T-helper 2 cell treated with Interferon-gamma antibody and Interleukin-4, amounts not matched to agents 5 μg/mL and 100 μg/mL, for 36 hours (primary cell): ENCODE measurements at regions not wholly inside any gene's neighbourhood (a gene's known extent, or its start where the extent isn't known, plus 50 kb on each side); places are given as distances from the start of the nearest gene placed in this dataset.
"Not testable (repeated sequence)": the region's sequence is repeated elsewhere in the genome, so short reads cannot be mapped to it uniquely, and the experiment has no call there.

Source experiments
- DNase-seq: peaks from one replicate; pipeline ENCODE4 v3.0.0; 2021; ENCODE audit warnings: low spot score
- H3K27ac Mint-ChIP-seq: one replicate; pipeline ENCODE4 v1.8.0; 2021; ENCODE audit warnings: mild to moderate bottlenecking, mixed read lengths
- H3K27me3 Mint-ChIP-seq: one replicate; pipeline ENCODE4 v1.8.0; 2021; ENCODE audit warnings: low read depth, mixed read lengths
- H3K36me3 Mint-ChIP-seq: one replicate; pipeline ENCODE4 v1.8.0; 2021; ENCODE audit warnings: low read depth, mixed read lengths
- H3K4me1 Mint-ChIP-seq: one replicate; pipeline ENCODE4 v1.8.0; 2021; ENCODE audit warnings: low read depth, mixed read lengths
- H3K4me3 Mint-ChIP-seq: one replicate; pipeline ENCODE4 v1.8.0; 2022; ENCODE audit warnings: mild to moderate bottlenecking, moderate library complexity, mixed read lengths
- H3K9me3 Mint-ChIP-seq: one replicate; pipeline ENCODE4 v1.8.0; 2021; ENCODE audit warnings: mixed read lengths

DNA sequence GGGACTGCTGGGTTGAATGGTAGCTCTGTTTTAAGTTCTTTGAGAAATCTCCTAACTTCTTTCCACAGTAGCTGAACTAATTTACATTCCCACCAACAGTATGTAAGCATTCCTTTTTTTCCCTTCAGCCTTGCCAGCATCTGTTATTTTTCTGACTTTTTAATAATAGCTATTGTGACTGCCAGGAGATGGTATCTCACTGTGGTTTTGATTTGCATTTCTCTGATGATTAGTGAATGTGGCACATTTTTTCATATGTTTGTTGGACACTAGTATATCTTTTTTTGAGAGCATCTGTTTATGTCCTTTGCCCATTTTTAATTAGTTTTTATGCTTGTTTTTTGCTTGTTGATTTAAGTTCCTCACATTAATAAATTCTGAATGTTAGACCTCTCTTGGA lies 990.8 kb downstream of the GATA3 start:
- no peak for DNase-seq
- Mint-ChIP-seq H3K4me1 (peaks cover under 1% of the 10 kb centered on the region), H3K36me3 (peaks cover 10% of the 10 kb centered on the region), H3K27ac (no peak overlapping the region), H3K27me3 (no peaks in the 10 kb centered on the region), H3K4me3 (no peak overlapping the region), H3K9me3 (peaks cover 24% of the 10 kb centered on the region)

- H3K36me3 Mint-ChIP-seq, result peaks cover 15% of the 10 kb centered on the region
- H3K4me1 Mint-ChIP-seq, result peaks cover 15% of the 10 kb centered on the region
- H3K9me3 Mint-ChIP-seq, result peaks cover 23% of the 10 kb centered on the region
- DNase-seq, result no peak
- no peaks in the 10 kb centered on the region for H3K27me3 Mint-ChIP-seq
- H3K27ac Mint-ChIP-seq, result no peak overlapping the region
- no peak overlapping the region for H3K4me3 Mint-ChIP-seq
Measured at GRCh38 chr10:9051328-9051974, 997.0 kb downstream of the GATA3 start.

- Mint-ChIP-seq H3K36me3 (peaks cover 15% of the 10 kb centered on the region), H3K9me3 (peaks cover 23% of the 10 kb centered on the region), H3K4me1 (peaks cover 15% of the 10 kb centered on the region), H3K27me3 (no peaks in the 10 kb centered on the region), H3K27ac (no peak overlapping the region), H3K4me3 (no peak overlapping the region)
- no peak for DNase-seq
Measured at GRCh38 chr10:9052767-9053166, 998.3 kb downstream of the GATA3 start.

- Mint-ChIP-seq H3K27me3 (no peaks in the 10 kb centered on the region), H3K9me3 (peaks cover 14% of the 10 kb centered on the region), H3K36me3 (peaks cover 10% of the 10 kb centered on the region), H3K4me3 (no peak overlapping the region), H3K27ac (no peak overlapping the region), H3K4me1 (peaks cover 23% of the 10 kb centered on the region)
- no peak for DNase-seq
Measured at GRCh38 chr10:9056521-9056920, 1002.0 kb downstream of the GATA3 start.

- not testable (repeated sequence) for DNase-seq, H3K27ac Mint-ChIP-seq, H3K27me3 Mint-ChIP-seq, H3K4me3 Mint-ChIP-seq, H3K36me3 Mint-ChIP-seq
- peaks cover 22% of the 10 kb centered on the region for H3K4me1 Mint-ChIP-seq
- peaks cover 14% of the 10 kb centered on the region for H3K9me3 Mint-ChIP-seq
Measured at GRCh38 chr10:9057293-9057692, 1002.8 kb downstream of the GATA3 start.

GRCh38 chr10:9060314-9060713 lies 1005.8 kb downstream of the GATA3 start:
- no peak for DNase-seq
- H3K9me3 Mint-ChIP-seq, result peaks cover 9% of the 10 kb centered on the region
- peak overlapping the region; percentile 48 for H3K4me3 Mint-ChIP-seq
- peaks cover 18% of the 10 kb centered on the region for H3K4me1 Mint-ChIP-seq
- H3K27ac Mint-ChIP-seq, result peak overlapping the region; percentile 67
- no peaks in the 10 kb centered on the region for H3K27me3 Mint-ChIP-seq
- H3K36me3 Mint-ChIP-seq, result peaks cover 5% of the 10 kb centered on the region

GRCh38 chr10:9061871-9062270 lies 1007.4 kb downstream of the GATA3 start:
- Mint-ChIP-seq H3K4me1 (peaks cover 18% of the 10 kb centered on the region), H3K9me3 (no peaks in the 10 kb centered on the region), H3K4me3 (no peak overlapping the region), H3K27ac (no peak overlapping the region), H3K36me3 (no peaks in the 10 kb centered on the region), H3K27me3 (no peaks in the 10 kb centered on the region)
- DNase-seq, result no peak

- Mint-ChIP-seq H3K27ac (no peak overlapping the region), H3K27me3 (no peaks in the 10 kb centered on the region), H3K4me1 (peaks cover 16% of the 10 kb centered on the region), H3K4me3 (no peak overlapping the region), H3K9me3 (peaks cover 4% of the 10 kb centered on the region), H3K36me3 (no peaks in the 10 kb centered on the region)
- no peak for DNase-seq
Measured at GRCh38 chr10:9066152-9066551, 1011.7 kb downstream of the GATA3 start.

- Mint-ChIP-seq H3K4me3 (no peak overlapping the region), H3K9me3 (peaks cover 4% of the 10 kb centered on the region), H3K36me3 (no peaks in the 10 kb centered on the region), H3K4me1 (peaks cover 8% of the 10 kb centered on the region), H3K27ac (no peak overlapping the region), H3K27me3 (no peaks in the 10 kb centered on the region)
- no peak for DNase-seq
Measured at GRCh38 chr10:9068003-9068402, 1013.5 kb downstream of the GATA3 start.

DNA sequence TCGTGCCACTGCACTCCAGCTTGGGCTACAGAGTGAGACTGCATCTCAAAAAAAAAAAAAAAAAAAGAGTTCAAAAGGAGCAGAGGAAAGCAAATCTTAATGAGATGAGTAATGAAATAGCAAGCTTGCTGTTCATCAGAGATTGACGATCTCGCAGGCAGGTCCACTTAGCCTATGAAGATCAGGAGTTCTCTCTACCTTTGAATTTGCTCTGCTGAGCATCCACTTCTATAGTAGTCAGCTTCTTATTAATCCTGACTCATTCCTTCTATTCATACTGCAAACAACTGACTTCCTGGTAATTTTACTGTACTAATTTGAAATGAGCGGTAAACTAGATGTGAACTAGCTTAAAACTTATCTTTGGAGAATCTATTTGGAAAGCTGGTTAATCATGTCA lies 1014.6 kb downstream of the GATA3 start:
- H3K9me3 Mint-ChIP-seq, result peaks cover 4% of the 10 kb centered on the region

DNA sequence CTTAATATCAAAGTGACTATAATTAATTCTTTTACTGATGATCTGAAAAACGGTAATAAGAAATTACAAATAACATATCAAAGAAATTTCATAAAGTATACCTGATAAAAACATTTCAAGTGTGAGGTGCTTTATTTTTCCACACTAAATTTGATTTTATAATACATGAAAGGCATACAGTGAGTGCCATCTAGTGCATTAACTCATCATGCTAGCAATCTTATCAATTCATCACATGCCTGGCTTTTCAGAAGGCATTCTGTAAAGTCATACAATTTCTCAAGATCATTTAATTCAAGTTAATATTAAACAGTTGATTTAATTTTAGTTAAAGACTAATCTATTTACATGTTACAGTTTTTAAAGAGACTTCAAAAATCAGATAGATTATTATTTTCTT lies 1020.9 kb downstream of the GATA3 start:
- Mint-ChIP-seq H3K36me3 (no peaks in the 10 kb centered on the region), H3K4me3 (no peak overlapping the region), H3K27ac (no peak overlapping the region), H3K9me3 (peaks cover 4% of the 10 kb centered on the region), H3K4me1 (peaks cover 23% of the 10 kb centered on the region), H3K27me3 (no peaks in the 10 kb centered on the region)
- DNase-seq, result no peak

More for the DNA sequence above, 1014.6 kb downstream of the GATA3 start:
- Mint-ChIP-seq H3K27ac (no peak overlapping the region), H3K4me1 (peaks cover 13% of the 10 kb centered on the region), H3K27me3 (no peaks in the 10 kb centered on the region), H3K4me3 (no peak overlapping the region), H3K36me3 (no peaks in the 10 kb centered on the region)
- DNase-seq, result no peak

DNA sequence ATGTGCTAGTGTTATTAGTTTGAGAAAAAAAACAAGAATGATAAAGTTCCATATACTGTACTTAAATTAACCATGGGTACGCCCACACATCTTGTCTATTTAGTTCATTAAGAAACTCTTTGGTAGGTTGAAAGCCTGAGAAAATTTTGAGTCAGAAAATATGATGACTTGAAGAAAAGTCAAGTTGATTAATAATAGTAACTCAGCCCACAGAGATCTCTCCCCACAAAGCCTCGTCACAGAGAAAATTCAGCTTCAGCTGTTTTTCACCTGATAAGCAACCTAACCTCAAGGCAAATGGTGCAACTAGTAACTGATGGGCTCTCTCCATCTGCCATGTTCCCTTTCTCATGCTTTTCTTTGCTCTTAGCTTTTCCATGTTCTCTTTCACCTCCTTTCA lies 1021.6 kb downstream of the GATA3 start:
- no peaks in the 10 kb centered on the region for H3K36me3 Mint-ChIP-seq
- H3K27me3 Mint-ChIP-seq, result no peaks in the 10 kb centered on the region
- peaks cover 4% of the 10 kb centered on the region for H3K9me3 Mint-ChIP-seq
- peaks cover 18% of the 10 kb centered on the region for H3K4me1 Mint-ChIP-seq
- H3K4me3 Mint-ChIP-seq, result no peak overlapping the region
- DNase-seq, result peak; percentile 39
- H3K27ac Mint-ChIP-seq, result no peak overlapping the region

DNA sequence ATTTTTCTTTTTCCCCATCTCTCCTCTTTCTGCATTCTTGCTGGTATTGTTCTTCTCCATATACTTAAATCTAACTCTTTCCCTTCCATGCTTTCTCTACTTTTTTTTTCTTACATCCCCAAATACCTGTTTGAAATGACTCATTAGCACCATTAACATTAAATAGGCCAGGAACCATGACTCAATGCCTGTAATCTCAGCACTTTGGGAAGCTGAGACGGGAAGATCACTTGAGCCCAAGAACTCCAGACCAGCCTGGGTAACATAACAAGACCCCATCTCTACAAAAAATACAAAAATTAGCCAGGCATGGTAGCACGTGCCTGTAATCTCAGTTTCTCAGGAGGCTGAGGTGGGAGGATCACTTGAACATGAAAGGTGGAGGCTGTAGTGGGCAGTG lies 1026.8 kb downstream of the GATA3 start:
- H3K4me1 Mint-ChIP-seq, result peaks cover 27% of the 10 kb centered on the region
- no peak overlapping the region for H3K27ac Mint-ChIP-seq
- no peaks in the 10 kb centered on the region for H3K36me3 Mint-ChIP-seq
- peaks cover 12% of the 10 kb centered on the region for H3K9me3 Mint-ChIP-seq
- no peak for DNase-seq
- H3K27me3 Mint-ChIP-seq, result no peaks in the 10 kb centered on the region
- H3K4me3 Mint-ChIP-seq, result no peak overlapping the region

GRCh38 chr10:9081961-9082360 lies 1027.5 kb downstream of the GATA3 start:
- H3K27ac Mint-ChIP-seq, result peak overlapping the region; percentile 1
- H3K27me3 Mint-ChIP-seq, result no peaks in the 10 kb centered on the region
- no peak for DNase-seq
- peaks cover 25% of the 10 kb centered on the region for H3K4me1 Mint-ChIP-seq
- peaks cover 12% of the 10 kb centered on the region for H3K9me3 Mint-ChIP-seq
- H3K4me3 Mint-ChIP-seq, result peak overlapping the region; percentile 0
- H3K36me3 Mint-ChIP-seq, result no peaks in the 10 kb centered on the region

- Mint-ChIP-seq H3K27me3 (no peaks in the 10 kb centered on the region), H3K4me1 (peaks cover 19% of the 10 kb centered on the region), H3K9me3 (peaks cover 6% of the 10 kb centered on the region), H3K4me3 (peak overlapping the region; percentile 79), H3K36me3 (no peaks in the 10 kb centered on the region), H3K27ac (peak overlapping the region; percentile 89)
- DNase-seq, result peak; percentile 57
Measured at GRCh38 chr10:9091530-9092093, 1037.1 kb downstream of the GATA3 start.
